A673 (cell line): ENCODE measurements at regions not wholly inside any gene's neighbourhood (a gene's known extent, or its start where the extent isn't known, plus 50 kb on each side); places are given as distances from the start of the nearest gene placed in this dataset.

Experiments used
- BruUV-seq: library from RNA; stranded (reverse); fragments of 400-500 nt; replicated peaks from 2 replicates; lab custom pipeline; 2021; lab: Mats Ljungman, UMichigan
- CTCF ChIA-PET: fragments of 300-600 bp; sonication (Branson Sonifier 250); formaldehyde crosslinking; loops from one replicate; lab custom pipeline; 2022; ENCODE audit warnings: antibody characterized with exemption; lab: Charles Lee
- POLR2A ChIA-PET: fragments of 300-600 bp; sonication (Branson Sonifier 250); formaldehyde crosslinking; loops from one replicate; lab custom pipeline; 2022; ENCODE audit warnings: antibody characterized with exemption; ENCODE audit not compliant: low non-redundant PET; lab: Charles Lee
- DNase-seq: peaks from one replicate; pipeline ENCODE4 v3.0.0-alpha.2; 2015; ENCODE audit warnings: low spot score
- H3K27ac ChIP-seq: fragments of 200-600 bp; sonication (generic); 2 replicates; pipeline ENCODE4 v1.5.1; 2016; ENCODE audit warnings: mixed run types, low read depth, mild to moderate bottlenecking, mixed read lengths, antibody characterized with exemption, low read length; ENCODE audit not compliant: poor library complexity, severe bottlenecking
- H3K27me3 ChIP-seq: fragments of 200-600 bp; sonication (generic); replicated peaks from 2 replicates; pipeline ENCODE4 v1.6.1; 2017; ENCODE audit warnings: mixed run types, low read depth, mild to moderate bottlenecking, mixed read lengths, antibody characterized with exemption, low read length; ENCODE audit not compliant: insufficient read depth, poor library complexity
- H3K36me3 ChIP-seq: fragments of 200-600 bp; sonication (generic); 2 replicates; pipeline ENCODE4 v1.6.1; 2016; ENCODE audit warnings: mixed run types, mild to moderate bottlenecking, mixed read lengths, antibody characterized with exemption, low read length; ENCODE audit not compliant: insufficient read depth, poor library complexity, severe bottlenecking
- H3K4me1 ChIP-seq: fragments of 200-600 bp; sonication (generic); 2 replicates; pipeline ENCODE4 v1.6.1; 2017; ENCODE audit warnings: mixed run types, mild to moderate bottlenecking, mixed read lengths, antibody characterized with exemption, low read length; ENCODE audit not compliant: insufficient read depth, poor library complexity, severe bottlenecking
- H3K4me3 ChIP-seq: fragments of 200-600 bp; sonication (generic); 2 replicates; pipeline ENCODE4 v1.5.1; 2016; ENCODE audit warnings: low read depth, mixed run types, mild to moderate bottlenecking, mixed read lengths, low read length; ENCODE audit not compliant: poor library complexity, severe bottlenecking
- H3K9me3 ChIP-seq: fragments of 200-600 bp; sonication (generic); 2 replicates; pipeline ENCODE4 v1.6.1; 2016; ENCODE audit warnings: mixed run types, low read depth, mild to moderate bottlenecking, mixed read lengths, antibody characterized with exemption, low read length; ENCODE audit not compliant: poor library complexity, severe bottlenecking
- EZH2 ChIP-seq: fragments of 200-600 bp; sonication (generic); IDR thresholded peaks from 2 replicates; pipeline ENCODE4 v1.6.1; 2017; ENCODE audit warnings: borderline replicate concordance, low read depth, mild to moderate bottlenecking, mixed read lengths, antibody characterized with exemption, low read length; ENCODE audit not compliant: poor library complexity, severe bottlenecking
- intact Hi-C: fragments of 100-400 bp; cut with micrococcal nuclease; formaldehyde crosslinking; loops from one replicate; pipeline ENCODE4 v1.10.0; 2022; ENCODE audit not compliant: unreplicated experiment
- TF ChIP-seq, protein P1 (sequence below): fragments of 300-800, 200-600 bp; sonication (generic); conservative IDR thresholded peaks from 2 replicates; pipeline ENCODE4 v1.5.1; 2017; ENCODE audit warnings: low read depth, mild to moderate bottlenecking, antibody characterized with exemption, low read length, moderate library complexity, mixed read lengths

GRCh38 chr13:63209330-63210017 is 1793.8 kb upstream of the PCDH20 start:
- no peak for DNase-seq
- POLR2A ChIA-PET = no interaction called here
- H3K4me1 ChIP-seq = no peaks in the 10 kb centered on the region
- no peak overlapping the region for H3K27ac ChIP-seq
- CTCF ChIA-PET = no interaction called here
- H3K4me3 ChIP-seq = no peak overlapping the region
- H3K9me3 ChIP-seq = no peaks in the 10 kb centered on the region
- H3K27me3 ChIP-seq = no peaks in the 10 kb centered on the region
- TF ChIP-seq, protein P1, sequence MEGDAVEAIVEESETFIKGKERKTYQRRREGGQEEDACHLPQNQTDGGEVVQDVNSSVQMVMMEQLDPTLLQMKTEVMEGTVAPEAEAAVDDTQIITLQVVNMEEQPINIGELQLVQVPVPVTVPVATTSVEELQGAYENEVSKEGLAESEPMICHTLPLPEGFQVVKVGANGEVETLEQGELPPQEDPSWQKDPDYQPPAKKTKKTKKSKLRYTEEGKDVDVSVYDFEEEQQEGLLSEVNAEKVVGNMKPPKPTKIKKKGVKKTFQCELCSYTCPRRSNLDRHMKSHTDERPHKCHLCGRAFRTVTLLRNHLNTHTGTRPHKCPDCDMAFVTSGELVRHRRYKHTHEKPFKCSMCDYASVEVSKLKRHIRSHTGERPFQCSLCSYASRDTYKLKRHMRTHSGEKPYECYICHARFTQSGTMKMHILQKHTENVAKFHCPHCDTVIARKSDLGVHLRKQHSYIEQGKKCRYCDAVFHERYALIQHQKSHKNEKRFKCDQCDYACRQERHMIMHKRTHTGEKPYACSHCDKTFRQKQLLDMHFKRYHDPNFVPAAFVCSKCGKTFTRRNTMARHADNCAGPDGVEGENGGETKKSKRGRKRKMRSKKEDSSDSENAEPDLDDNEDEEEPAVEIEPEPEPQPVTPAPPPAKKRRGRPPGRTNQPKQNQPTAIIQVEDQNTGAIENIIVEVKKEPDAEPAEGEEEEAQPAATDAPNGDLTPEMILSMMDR = no peak
- no peak for TF ChIP-seq EZH2
- H3K36me3 ChIP-seq = no peaks in the 10 kb centered on the region
- intact Hi-C loops = no loop called here
- no TSS peak for BruUV-seq

GRCh38 chr13:63208826-63209225 is 1793.2 kb upstream of the PCDH20 start:
- Histone ChIP-seq H3K4me1 (no peaks in the 10 kb centered on the region), H3K27me3 (no peaks in the 10 kb centered on the region), H3K36me3 (no peaks in the 10 kb centered on the region), H3K27ac (no peak overlapping the region), H3K4me3 (no peak overlapping the region), H3K9me3 (no peaks in the 10 kb centered on the region)
- DNase-seq = no peak
- intact Hi-C loops = no loop called here
- no TSS peak for BruUV-seq
- ChIA-PET CTCF (no interaction called here), POLR2A (no interaction called here)
- TF ChIP-seq, protein P1 = no peak
- no peak for TF ChIP-seq EZH2

GRCh38 chr13:63206461-63206860 is 1790.8 kb upstream of the PCDH20 start:
- no peak for DNase-seq
- Histone ChIP-seq H3K27me3 (no peaks in the 10 kb centered on the region), H3K4me1 (no peaks in the 10 kb centered on the region), H3K4me3 (no peak overlapping the region), H3K9me3 (no peaks in the 10 kb centered on the region), H3K36me3 (no peaks in the 10 kb centered on the region), H3K27ac (no peak overlapping the region)
- intact Hi-C loops = no loop called here
- TF ChIP-seq EZH2 = no peak
- ChIA-PET CTCF (no interaction called here), POLR2A (no interaction called here)
- no TSS peak for BruUV-seq

DNA sequence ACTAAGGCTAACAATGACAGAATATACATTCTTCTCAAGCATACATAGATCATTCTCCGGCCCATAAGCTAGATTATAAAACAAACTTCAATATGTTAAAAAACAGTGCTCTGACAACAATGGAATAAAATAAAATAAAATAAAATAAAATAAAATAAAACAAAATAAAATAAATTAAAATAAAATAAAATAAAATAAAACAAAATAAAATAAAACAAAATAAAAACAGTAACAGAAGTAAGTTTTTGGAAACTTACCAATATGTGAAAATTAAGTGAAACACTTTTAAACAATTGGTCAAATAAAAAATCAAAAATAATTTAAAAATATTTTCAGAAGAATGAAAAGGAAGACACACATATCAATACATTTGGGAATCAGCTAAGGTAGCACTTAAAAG is 1785.8 kb upstream of the PCDH20 start:
- intact Hi-C loops = no loop called here
- Histone ChIP-seq H3K27ac (no peak overlapping the region), H3K9me3 (no peaks in the 10 kb centered on the region), H3K27me3 (no peaks in the 10 kb centered on the region), H3K4me3 (no peak overlapping the region), H3K36me3 (no peaks in the 10 kb centered on the region), H3K4me1 (peaks cover 6% of the 10 kb centered on the region)
- no TSS peak for BruUV-seq
- POLR2A ChIA-PET = no interaction called here
- CTCF ChIA-PET = no interaction called here
- DNase-seq = no peak
- no peak for TF ChIP-seq EZH2
- TF ChIP-seq, protein P1 = no peak
